Liver (tissue), 3 donors: ENCODE measurements at regions not wholly inside any gene's neighbourhood (a gene's known extent, or its start where the extent isn't known, plus 50 kb on each side); places are given as distances from the start of the nearest gene placed in this dataset.

ENCODE experiments used
- FOXA2 ChIP-seq: IDR thresholded peaks from 2 replicates; pipeline ENCODE4 v1.6.1; 2016; ENCODE audit warnings: antibody characterized with exemption
- REST ChIP-seq: IDR thresholded peaks from 2 replicates; pipeline ENCODE4 v1.6.1; 2016; ENCODE audit warnings: antibody characterized with exemption, mild to moderate bottlenecking
- SP1 ChIP-seq: IDR thresholded peaks from 2 replicates; pipeline ENCODE4 v1.6.1; 2018; ENCODE audit warnings: antibody characterized with exemption, mild to moderate bottlenecking
- TAF1 ChIP-seq: conservative IDR thresholded peaks from 2 replicates; pipeline ENCODE4 v1.6.1; 2016; ENCODE audit warnings: antibody characterized with exemption, mild to moderate bottlenecking
- TF ChIP-seq, protein P1 (sequence below): fragments of 150-350 bp; IDR thresholded peaks from 2 replicates; pipeline ENCODE4 v1.5.1; 2017; ENCODE audit warnings: improper control_type of control experiment, low read depth, low read length; ENCODE audit not compliant: missing input control
- donor health status: healthy.
- donor health status: healthy.

GRCh38 chr7:142248-142941, 50.0 kb upstream of the FAM20C start:
- TF ChIP-seq, protein P1, sequence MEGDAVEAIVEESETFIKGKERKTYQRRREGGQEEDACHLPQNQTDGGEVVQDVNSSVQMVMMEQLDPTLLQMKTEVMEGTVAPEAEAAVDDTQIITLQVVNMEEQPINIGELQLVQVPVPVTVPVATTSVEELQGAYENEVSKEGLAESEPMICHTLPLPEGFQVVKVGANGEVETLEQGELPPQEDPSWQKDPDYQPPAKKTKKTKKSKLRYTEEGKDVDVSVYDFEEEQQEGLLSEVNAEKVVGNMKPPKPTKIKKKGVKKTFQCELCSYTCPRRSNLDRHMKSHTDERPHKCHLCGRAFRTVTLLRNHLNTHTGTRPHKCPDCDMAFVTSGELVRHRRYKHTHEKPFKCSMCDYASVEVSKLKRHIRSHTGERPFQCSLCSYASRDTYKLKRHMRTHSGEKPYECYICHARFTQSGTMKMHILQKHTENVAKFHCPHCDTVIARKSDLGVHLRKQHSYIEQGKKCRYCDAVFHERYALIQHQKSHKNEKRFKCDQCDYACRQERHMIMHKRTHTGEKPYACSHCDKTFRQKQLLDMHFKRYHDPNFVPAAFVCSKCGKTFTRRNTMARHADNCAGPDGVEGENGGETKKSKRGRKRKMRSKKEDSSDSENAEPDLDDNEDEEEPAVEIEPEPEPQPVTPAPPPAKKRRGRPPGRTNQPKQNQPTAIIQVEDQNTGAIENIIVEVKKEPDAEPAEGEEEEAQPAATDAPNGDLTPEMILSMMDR: no peak
- TF ChIP-seq FOXA2 (peak; percentile 81), REST (peak; percentile 85), TAF1 (no peak), SP1 (peak; percentile 98)
